ENCODE measurements at regions not wholly inside any gene's neighbourhood (a gene's known extent, or its start where the extent isn't known, plus 50 kb on each side); places are given as distances from the start of the nearest gene placed in this dataset.
"Not testable (repeated sequence)": the region's sequence is repeated elsewhere in the genome, so short reads cannot be mapped to it uniquely, and the experiment has no call there.

DNA sequence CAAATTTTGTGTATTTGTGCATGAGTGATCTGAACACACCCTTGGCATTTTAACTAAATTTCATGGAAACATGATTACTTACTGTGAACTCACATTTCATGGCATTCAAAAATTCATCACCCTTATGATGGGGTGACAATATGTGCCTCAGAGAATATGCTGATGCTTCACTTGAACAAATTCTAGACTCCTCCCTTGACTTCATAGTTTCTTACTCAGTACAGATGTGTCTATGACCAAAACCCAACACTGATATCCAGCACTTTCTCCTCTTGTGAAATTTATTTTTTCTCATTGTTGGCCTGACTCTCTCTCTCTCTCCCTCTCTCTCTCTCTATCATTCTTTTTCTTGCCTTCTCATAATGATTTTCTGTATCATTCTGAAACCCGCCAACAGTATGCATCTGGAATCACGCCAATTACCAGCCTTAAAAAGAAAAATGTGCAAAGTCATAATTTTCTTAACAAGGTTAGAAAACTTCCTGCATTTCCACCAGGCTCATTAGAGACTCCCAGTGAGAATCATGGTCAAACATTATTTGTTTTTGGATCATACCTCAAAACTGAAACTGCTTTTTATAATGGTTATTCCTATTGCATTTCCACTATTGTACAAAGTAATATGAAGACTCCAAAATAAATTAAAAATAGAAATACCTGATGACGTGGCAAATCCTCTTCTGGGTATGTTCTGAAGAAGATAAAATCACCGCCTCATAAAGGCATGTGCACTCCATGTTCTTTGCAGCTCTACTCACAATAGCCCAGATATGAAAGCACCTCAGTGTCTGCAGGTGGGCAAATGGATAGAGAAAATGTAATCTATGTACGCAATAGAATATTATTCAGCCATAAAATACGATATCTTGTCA lies 722.2 kb downstream of the TMEM121 start:
- H3K9me3 ChIP-seq: no peaks in the 10 kb centered on the region
- TF ChIP-seq, protein P1, sequence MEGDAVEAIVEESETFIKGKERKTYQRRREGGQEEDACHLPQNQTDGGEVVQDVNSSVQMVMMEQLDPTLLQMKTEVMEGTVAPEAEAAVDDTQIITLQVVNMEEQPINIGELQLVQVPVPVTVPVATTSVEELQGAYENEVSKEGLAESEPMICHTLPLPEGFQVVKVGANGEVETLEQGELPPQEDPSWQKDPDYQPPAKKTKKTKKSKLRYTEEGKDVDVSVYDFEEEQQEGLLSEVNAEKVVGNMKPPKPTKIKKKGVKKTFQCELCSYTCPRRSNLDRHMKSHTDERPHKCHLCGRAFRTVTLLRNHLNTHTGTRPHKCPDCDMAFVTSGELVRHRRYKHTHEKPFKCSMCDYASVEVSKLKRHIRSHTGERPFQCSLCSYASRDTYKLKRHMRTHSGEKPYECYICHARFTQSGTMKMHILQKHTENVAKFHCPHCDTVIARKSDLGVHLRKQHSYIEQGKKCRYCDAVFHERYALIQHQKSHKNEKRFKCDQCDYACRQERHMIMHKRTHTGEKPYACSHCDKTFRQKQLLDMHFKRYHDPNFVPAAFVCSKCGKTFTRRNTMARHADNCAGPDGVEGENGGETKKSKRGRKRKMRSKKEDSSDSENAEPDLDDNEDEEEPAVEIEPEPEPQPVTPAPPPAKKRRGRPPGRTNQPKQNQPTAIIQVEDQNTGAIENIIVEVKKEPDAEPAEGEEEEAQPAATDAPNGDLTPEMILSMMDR (IDR thresholded peaks at IDR 0.05): no peak
- TF ChIP-seq POLR2A (IDR thresholded peaks at IDR 0.05): no peak
- H3K27ac ChIP-seq: no peak overlapping the region
- intact Hi-C loops (cut with DNase I): no loop called here
- no peak for DNase-seq
- H3K4me1 ChIP-seq: no peaks in the 10 kb centered on the region
- H3K4me3 ChIP-seq (replicated peaks in 1 of 3): no peak overlapping the region
- no peaks in the 10 kb centered on the region for H3K27me3 ChIP-seq
- 33 to 41% methylated on average over 6 of the region's 6 CpGs for WGBS, 2 donors
- no peaks in the 10 kb centered on the region for H3K36me3 ChIP-seq

DNA sequence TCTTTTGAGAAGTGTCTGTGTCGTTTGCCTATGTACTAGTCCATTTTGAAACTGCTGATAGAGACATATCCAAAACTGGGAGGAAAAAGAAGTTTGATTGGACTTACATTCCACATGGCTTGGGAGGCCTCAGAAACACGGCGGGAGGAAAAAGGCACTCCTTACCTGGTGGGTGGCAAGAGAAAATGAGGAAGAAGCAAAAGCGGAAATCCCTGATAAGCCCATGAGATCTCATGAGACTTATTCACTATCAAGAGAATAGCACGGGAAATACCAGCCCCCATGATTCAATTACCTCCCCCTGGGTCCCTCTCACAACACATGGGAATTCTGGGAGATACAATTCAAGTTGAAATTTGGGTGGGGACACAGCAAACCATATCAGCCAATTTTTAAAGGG lies 727.6 kb downstream of the TMEM121 start:
- WGBS, 2 donors: 45 to 53% methylated on average over 5 of the region's 5 CpGs
- H3K4me1 ChIP-seq; DNase-seq; H3K27ac ChIP-seq; H3K4me3 ChIP-seq (replicated peaks in 1 of 3); intact Hi-C loops (cut with DNase I); H3K27me3 ChIP-seq; H3K36me3 ChIP-seq; H3K9me3 ChIP-seq: not testable (repeated sequence)

DNA sequence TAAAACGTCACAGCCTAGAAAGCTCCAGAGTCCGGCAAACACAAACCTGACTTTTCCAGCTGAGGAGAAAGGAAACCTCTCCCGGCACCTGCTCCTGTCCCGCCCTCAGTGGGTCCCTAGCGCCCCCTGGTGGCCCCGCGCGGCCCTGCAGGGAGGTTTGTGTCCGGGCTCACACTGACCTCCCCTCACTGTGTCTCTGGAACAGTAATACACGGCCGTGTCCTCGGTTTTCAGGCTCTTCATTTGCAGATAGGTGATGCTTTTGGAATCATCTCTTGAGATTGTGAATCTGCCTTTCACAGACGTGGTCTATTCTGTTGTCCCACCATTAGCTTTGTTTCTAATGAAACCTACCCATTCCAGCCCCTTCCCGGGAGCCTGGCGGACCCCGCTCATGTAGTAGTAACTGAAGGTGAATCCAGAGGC lies 731.2 kb downstream of the TMEM121 start:
- H3K36me3 ChIP-seq; H3K4me3 ChIP-seq (replicated peaks in 1 of 3); H3K27ac ChIP-seq; H3K9me3 ChIP-seq; H3K27me3 ChIP-seq; intact Hi-C loops (cut with DNase I); H3K4me1 ChIP-seq: not testable (repeated sequence)
- TF ChIP-seq, protein P1 (IDR thresholded peaks at IDR 0.05): peak in 1 of 6 experiments; percentile 32
- WGBS, 2 donors: 45 to 48% methylated on average over 16 of the region's 16 CpGs
- peak in 1 of 2 donors; percentile 6 for DNase-seq

DNA sequence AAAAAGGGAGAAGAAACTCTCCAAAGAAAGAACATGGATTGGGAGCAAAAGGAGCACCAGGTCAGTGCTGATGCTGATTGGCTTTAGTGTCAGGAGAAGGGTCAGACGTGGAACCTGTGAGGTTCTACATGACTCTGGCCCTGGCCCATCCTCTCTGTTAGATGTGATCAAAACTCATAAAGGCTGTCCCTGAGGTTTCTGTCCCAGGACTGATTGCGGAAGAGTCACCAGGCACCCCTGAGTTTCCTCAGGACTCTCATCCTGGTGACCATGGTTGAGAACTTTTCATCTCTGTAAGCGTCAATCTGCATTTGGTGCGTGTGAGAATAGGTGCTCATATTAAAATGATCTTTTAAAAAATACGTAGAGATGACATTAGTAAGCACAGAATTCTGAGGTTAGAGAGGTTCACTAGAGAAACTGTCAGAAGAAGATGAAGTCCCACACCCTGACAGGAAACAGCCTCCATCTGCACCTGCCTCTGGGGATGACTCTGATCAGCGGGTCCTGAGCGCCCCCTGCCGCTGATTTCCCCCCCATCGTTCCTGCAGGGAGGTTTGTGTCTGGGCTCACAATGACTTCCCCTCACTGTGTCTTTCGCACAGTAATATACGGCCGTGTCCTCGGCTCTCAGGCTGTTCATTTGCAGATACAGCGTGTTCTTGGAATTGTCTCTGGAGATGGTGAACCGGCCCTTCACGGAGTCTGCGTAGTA lies 741.8 kb downstream of the TMEM121 start:
- Histone ChIP-seq H3K27me3 (no peaks in the 10 kb centered on the region), H3K36me3 (no peaks in the 10 kb centered on the region), H3K27ac (no peak overlapping the region), H3K4me1 (no peaks in the 10 kb centered on the region), H3K4me3 (replicated peaks in 1 of 3) (no peak overlapping the region), H3K9me3 (no peaks in the 10 kb centered on the region)
- intact Hi-C loops (cut with DNase I): no loop called here
- no peak for DNase-seq
- 45 to 53% methylated on average over 16 to 17 of the region's 17 CpGs for WGBS, 2 donors
- TF ChIP-seq, protein P1 (IDR thresholded peaks at IDR 0.05): no peak
- no peak for TF ChIP-seq POLR2A (IDR thresholded peaks at IDR 0.05)

DNA sequence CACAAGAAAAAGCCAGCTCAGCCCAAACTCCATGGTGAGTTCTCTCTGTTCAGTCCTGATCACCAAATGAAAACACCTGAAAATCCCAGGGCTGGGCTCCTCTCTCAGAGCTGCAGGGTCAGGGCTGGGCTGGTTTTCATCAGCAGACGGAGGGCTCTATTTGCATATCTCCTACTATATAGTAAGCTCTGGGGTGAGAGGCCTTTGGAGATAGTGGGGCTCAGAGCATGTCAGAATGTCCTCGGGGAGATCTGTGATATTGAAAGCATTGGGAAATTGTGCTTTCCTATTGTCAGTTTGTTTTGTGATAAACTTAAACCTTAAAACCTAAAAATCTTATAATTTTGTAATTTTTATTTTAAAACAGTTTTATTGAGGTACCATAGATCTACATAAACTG lies 742.6 kb downstream of the TMEM121 start:
- intact Hi-C loops (cut with DNase I): no loop called here
- WGBS, 2 donors: 61 to 69% methylated on average over 2 of the region's 2 CpGs
- Histone ChIP-seq H3K9me3 (no peaks in the 10 kb centered on the region), H3K36me3 (no peaks in the 10 kb centered on the region), H3K4me3 (replicated peaks in 1 of 3) (no peak overlapping the region), H3K4me1 (no peaks in the 10 kb centered on the region), H3K27me3 (no peaks in the 10 kb centered on the region), H3K27ac (no peak overlapping the region)
- DNase-seq: no peak
- no peak for TF ChIP-seq POLR2A (IDR thresholded peaks at IDR 0.05)
